NCI-H2196 (cell line): ENCODE measurements at regions not wholly inside any gene's neighbourhood (a gene's known extent, or its start where the extent isn't known, plus 50 kb on each side); places are given as distances from the start of the nearest gene placed in this dataset.
"Not testable (repeated sequence)": the region's sequence is repeated elsewhere in the genome, so short reads cannot be mapped to it uniquely, and the experiment has no call there.

Experiments
- DNase-seq: peaks from one replicate; lab custom pipeline; 2025; ENCODE audit not compliant: unreplicated experiment; lab: John Stamatoyannopoulos, UW

GRCh38 chr1:41994195-41994894 lies 75.6 kb upstream of the HIVEP3 start:
- DNase-seq: no peak

DNA sequence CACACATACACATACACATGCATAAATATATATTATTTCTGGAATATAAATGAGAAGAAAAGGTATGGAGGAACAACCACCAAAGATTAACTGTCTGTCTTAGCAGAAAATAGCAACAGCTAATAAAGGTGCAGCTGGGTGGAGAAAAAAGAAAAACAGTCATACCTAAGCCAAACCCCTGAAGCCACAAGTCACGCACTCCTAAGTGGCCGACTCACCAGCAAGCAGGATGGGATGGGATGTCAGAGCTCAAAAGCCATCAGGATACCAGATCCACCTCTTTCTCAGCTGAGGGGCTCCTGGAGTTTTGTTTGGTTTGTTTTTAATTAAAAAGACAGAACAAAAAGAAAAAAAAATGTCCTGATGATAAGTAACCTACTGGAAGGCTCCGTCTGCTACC lies 64.7 kb upstream of the HIVEP3 start:
- DNase-seq: no peak

DNA sequence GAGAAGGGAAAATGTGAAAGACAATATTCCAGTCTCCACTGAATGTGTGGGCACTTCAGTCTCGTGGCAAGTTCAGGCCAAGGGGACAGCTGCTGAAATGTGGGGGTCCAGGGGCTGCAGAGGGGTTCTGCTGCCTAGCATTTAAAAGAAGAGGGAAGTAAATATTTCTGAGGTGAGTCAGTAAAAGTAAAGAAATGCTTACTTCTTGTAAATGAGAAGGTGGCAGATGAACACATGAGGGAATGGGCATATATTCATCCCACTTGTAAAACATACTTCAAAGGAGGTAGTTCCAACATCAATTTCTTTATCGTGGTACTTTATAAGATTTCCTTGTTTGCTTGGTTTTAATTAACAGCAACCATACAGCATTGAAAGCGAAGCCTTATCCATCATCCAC lies 63.1 kb upstream of the HIVEP3 start:
- DNase-seq: no peak

- DNase-seq: no peak
Measured at GRCh38 chr1:41980827-41981653, 62.3 kb upstream of the HIVEP3 start.

- no peak for DNase-seq
Measured at GRCh38 chr1:41978986-41979385, 60.3 kb upstream of the HIVEP3 start.

- peak; percentile 40 for DNase-seq
Measured at GRCh38 chr1:41977326-41977725, 58.6 kb upstream of the HIVEP3 start.

DNA sequence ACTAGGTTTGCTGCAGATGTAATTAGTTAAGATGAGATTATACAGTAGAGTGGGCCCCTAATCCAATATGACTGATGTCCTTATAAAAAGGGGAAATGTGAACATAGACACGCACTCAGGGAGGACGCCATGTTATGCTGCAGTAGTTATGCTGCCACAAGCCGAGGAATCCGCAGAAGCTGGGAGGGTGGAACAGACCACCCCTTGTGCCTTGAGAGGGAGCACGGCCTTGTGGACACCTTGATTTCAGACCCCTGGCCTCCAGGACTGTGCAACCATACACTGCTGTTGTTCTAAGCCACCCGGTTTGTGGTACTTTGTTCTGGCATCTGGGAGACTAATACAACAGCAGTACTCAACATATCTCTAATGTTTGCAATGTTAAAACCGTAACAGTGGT lies 57.9 kb upstream of the HIVEP3 start:
- no peak for DNase-seq

DNA sequence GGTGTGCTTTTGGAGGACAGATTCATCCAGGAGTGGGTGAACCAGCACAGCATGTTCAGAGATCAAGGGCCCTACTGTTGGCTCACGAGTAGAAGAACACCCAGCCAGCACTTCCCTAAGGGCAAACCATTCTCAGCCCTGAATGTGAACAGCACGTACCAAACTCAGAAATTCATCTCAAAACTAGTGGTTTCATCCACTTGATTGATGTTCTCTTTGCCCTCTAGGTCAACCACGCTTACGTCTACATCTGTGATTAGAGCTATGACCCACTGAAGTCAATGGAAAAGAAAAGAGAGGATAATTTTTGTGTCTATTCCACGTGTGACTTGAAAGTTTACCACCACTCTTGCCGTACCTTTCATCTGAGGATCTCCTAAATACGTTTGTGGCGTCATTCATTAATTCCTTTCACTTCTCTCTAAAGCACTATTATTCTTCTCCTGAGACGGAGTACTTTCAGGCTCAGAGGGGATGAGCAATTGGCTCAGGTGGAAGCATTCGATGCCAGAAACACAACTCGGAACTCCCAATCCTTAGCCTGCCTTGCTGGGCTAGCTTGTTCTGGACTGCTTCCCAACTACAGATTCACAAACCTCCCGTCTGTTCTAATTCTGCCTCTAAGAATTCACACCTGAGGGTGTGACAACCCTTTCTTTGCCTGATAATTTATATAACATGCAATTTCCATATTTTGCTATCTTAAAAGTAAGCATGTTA lies 57.3 kb upstream of the HIVEP3 start:
- no peak for DNase-seq

- no peak for DNase-seq
Measured at GRCh38 chr1:41975121-41975520, 56.4 kb upstream of the HIVEP3 start.

- not testable (repeated sequence) for DNase-seq
Measured at GRCh38 chr1:41968557-41968956, 49.8 kb upstream of the HIVEP3 start.
